Chondrocyte (in vitro differentiated cells): ENCODE measurements at regions not wholly inside any gene's neighbourhood (a gene's known extent, or its start where the extent isn't known, plus 50 kb on each side); places are given as distances from the start of the nearest gene placed in this dataset.
"Not testable (repeated sequence)": the region's sequence is repeated elsewhere in the genome, so short reads cannot be mapped to it uniquely, and the experiment has no call there.

Experiments
- DNase-seq: peaks from one replicate; pipeline ENCODE4 v3.0.0; 2021; ENCODE audit warnings: mixed read lengths, low spot score
- H3K27ac Mint-ChIP-seq: one replicate; pipeline ENCODE4 v1.8.0; 2021; ENCODE audit warnings: mild to moderate bottlenecking, moderate library complexity, mixed read lengths; ENCODE audit not compliant: unreplicated experiment
- H3K27me3 Mint-ChIP-seq: 2 replicates; pipeline ENCODE4 v1.8.0; 2021; ENCODE audit warnings: low read depth, mixed read lengths
- H3K36me3 Mint-ChIP-seq: 2 replicates; pipeline ENCODE4 v1.8.0; 2021; ENCODE audit warnings: low read depth, mixed read lengths
- H3K4me1 Mint-ChIP-seq: 2 replicates; pipeline ENCODE4 v1.8.0; 2021; ENCODE audit warnings: low read depth, mild to moderate bottlenecking, mixed read lengths
- H3K4me3 Mint-ChIP-seq: one replicate; pipeline ENCODE4 v1.8.0; 2021; ENCODE audit warnings: mild to moderate bottlenecking, moderate library complexity, mixed read lengths; ENCODE audit not compliant: unreplicated experiment
- H3K9me3 Mint-ChIP-seq: 2 replicates; pipeline ENCODE4 v1.8.0; 2021; ENCODE audit warnings: low read depth, mixed read lengths
- TF ChIP-seq, protein P1 (sequence below): fragments of 200-600 bp; sonication (generic); IDR thresholded peaks from 2 replicates; pipeline ENCODE4 v1.5.0; 2021; ENCODE audit warnings: antibody characterized with exemption, mild to moderate bottlenecking, moderate library complexity

GRCh38 chr7:136266457-136266856 is 289.3 kb upstream of the MTPN start:
- TF ChIP-seq, protein P1, sequence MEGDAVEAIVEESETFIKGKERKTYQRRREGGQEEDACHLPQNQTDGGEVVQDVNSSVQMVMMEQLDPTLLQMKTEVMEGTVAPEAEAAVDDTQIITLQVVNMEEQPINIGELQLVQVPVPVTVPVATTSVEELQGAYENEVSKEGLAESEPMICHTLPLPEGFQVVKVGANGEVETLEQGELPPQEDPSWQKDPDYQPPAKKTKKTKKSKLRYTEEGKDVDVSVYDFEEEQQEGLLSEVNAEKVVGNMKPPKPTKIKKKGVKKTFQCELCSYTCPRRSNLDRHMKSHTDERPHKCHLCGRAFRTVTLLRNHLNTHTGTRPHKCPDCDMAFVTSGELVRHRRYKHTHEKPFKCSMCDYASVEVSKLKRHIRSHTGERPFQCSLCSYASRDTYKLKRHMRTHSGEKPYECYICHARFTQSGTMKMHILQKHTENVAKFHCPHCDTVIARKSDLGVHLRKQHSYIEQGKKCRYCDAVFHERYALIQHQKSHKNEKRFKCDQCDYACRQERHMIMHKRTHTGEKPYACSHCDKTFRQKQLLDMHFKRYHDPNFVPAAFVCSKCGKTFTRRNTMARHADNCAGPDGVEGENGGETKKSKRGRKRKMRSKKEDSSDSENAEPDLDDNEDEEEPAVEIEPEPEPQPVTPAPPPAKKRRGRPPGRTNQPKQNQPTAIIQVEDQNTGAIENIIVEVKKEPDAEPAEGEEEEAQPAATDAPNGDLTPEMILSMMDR = no peak
- no peak overlapping the region for H3K27ac Mint-ChIP-seq
- no peaks in the 10 kb centered on the region for H3K4me1 Mint-ChIP-seq
- peaks cover 49% of the 10 kb centered on the region for H3K9me3 Mint-ChIP-seq
- no peaks in the 10 kb centered on the region for H3K36me3 Mint-ChIP-seq
- H3K4me3 Mint-ChIP-seq = no peak overlapping the region
- H3K27me3 Mint-ChIP-seq = no peaks in the 10 kb centered on the region
- no peak for DNase-seq

GRCh38 chr7:136264304-136264703 is 287.1 kb upstream of the MTPN start:
- not testable (repeated sequence) for DNase-seq, H3K4me3 Mint-ChIP-seq, H3K27me3 Mint-ChIP-seq, H3K4me1 Mint-ChIP-seq, H3K36me3 Mint-ChIP-seq, H3K27ac Mint-ChIP-seq
- H3K9me3 Mint-ChIP-seq = peaks cover 68% of the 10 kb centered on the region

DNA sequence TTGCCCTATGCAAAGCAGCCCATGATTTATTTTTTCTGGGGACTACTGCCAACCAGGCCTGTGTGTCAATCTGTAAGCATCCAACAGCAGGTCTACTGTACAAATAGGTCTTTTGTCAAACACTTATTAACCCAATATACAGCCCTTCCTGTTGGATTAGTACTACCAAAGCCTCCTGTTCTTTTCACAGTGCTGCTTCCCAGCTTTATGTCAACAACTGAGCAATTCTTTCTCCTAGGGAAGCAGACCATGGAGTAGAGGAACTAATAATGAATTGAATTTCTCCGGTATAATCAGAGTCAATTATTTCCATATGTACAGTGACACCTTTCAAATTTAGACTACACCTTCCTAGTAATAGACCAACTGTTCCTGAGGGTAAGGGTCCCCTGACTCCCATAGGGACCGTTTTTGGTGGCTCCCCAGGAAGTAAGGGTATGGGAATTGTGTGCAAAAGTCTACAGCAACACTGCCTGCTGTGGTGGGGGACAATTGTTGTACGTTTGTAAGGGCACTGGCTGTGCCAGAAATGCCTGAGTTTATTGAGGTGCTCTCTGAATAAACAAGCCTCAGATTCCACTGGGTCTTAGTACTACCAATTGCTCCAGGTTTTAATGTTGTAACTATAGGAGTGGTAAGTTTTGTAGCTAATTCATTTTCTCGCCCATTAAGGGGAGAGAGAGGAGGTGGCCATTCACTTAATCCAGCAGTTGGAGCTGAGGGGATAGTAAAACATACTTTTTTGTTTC is 286.1 kb upstream of the MTPN start:
- not testable (repeated sequence) for H3K4me3 Mint-ChIP-seq, H3K27ac Mint-ChIP-seq, DNase-seq, H3K4me1 Mint-ChIP-seq, H3K36me3 Mint-ChIP-seq, H3K27me3 Mint-ChIP-seq
- peaks cover 66% of the 10 kb centered on the region for H3K9me3 Mint-ChIP-seq

- not testable (repeated sequence) for H3K36me3 Mint-ChIP-seq, H3K4me1 Mint-ChIP-seq, H3K27me3 Mint-ChIP-seq, H3K4me3 Mint-ChIP-seq, H3K27ac Mint-ChIP-seq, DNase-seq
- H3K9me3 Mint-ChIP-seq = peaks cover 48% of the 10 kb centered on the region
These were observed 283.4 kb upstream of the MTPN start for GRCh38 chr7:136260591-136260990.

- no peaks in the 10 kb centered on the region for H3K27me3 Mint-ChIP-seq
These were observed 281.9 kb upstream of the MTPN start for GRCh38 chr7:136259074-136259473.

GRCh38 chr7:136256491-136256890 is 279.3 kb upstream of the MTPN start:
- Mint-ChIP-seq H3K36me3 (peaks cover 4% of the 10 kb centered on the region), H3K27me3 (no peaks in the 10 kb centered on the region), H3K9me3 (peaks cover 30% of the 10 kb centered on the region), H3K27ac (no peak overlapping the region), H3K4me1 (no peaks in the 10 kb centered on the region), H3K4me3 (no peak overlapping the region)
- DNase-seq = no peak
- TF ChIP-seq, protein P1 = no peak

More at GRCh38 chr7:136259074-136259473, 281.9 kb upstream of the MTPN start:
- no peaks in the 10 kb centered on the region for H3K4me1 Mint-ChIP-seq
- peaks cover 48% of the 10 kb centered on the region for H3K9me3 Mint-ChIP-seq
- H3K4me3 Mint-ChIP-seq = no peak overlapping the region
- TF ChIP-seq, protein P1 = no peak
- H3K27ac Mint-ChIP-seq = no peak overlapping the region
- peaks cover 4% of the 10 kb centered on the region for H3K36me3 Mint-ChIP-seq
- no peak for DNase-seq

DNA sequence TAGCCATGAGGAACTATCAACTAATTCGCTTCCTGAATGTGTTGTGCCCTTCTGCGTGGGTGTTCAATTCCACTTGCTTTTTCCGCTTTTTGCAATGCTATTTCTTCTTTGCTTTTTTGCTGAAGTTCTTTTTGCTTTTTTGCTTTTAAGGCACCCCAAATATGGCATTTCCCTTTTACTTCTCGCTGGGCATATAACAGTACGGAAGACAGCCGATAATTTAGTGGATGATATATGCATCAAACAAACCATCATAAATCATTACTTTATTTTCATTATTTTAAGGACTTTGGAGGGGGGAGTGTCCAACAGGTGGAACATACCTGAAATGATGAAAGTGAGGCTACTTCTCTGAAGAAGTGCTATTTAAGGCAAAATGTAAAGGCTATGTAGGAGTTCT is 277.0 kb upstream of the MTPN start:
- Mint-ChIP-seq H3K9me3 (peaks cover 10% of the 10 kb centered on the region), H3K36me3 (no peaks in the 10 kb centered on the region)

More for the DNA sequence above, 277.0 kb upstream of the MTPN start:
- DNase-seq = no peak
- Mint-ChIP-seq H3K27ac (no peak overlapping the region), H3K27me3 (peaks cover 5% of the 10 kb centered on the region), H3K4me3 (no peak overlapping the region), H3K4me1 (no peaks in the 10 kb centered on the region)
- TF ChIP-seq, protein P1 = no peak
